Heart left ventricle (tissue), 16 donors: ENCODE measurements at regions not wholly inside any gene's neighbourhood (a gene's known extent, or its start where the extent isn't known, plus 50 kb on each side); places are given as distances from the start of the nearest gene placed in this dataset.

Experiments used
- ATAC-seq, 4 donors: fragments of 200-7000 bp; cut with Tn5 transposase; one replicate each; pipeline ENCODE4 v1.9.1; 2020 to 2022; ENCODE audit warnings: moderate library complexity in 4 of 4, mild to moderate bottlenecking in 3 of 4, moderate number of reproducible peaks in 1 of 4
- DNase-seq, 5 donors: peaks; one replicate each; pipeline ENCODE4 v3.0.0-alpha.2; 2020
- H3K27ac ChIP-seq, 12 donors: fragments of 200-600 bp; sonication (generic) in 4 of 12; one replicate each; pipeline versions ENCODE4 v1.5.0 to v1.8.0; 2016 to 2022; ENCODE audit warnings: mild to moderate bottlenecking in 2 of 12
- H3K27me3 ChIP-seq, 9 donors: fragments of 200-600 bp; sonication (generic) in 2 of 9; one replicate each; pipeline versions ENCODE4 v1.5.1 to v1.8.0; 2016 to 2022; ENCODE audit warnings: mild to moderate bottlenecking in 3 of 9
- H3K36me3 ChIP-seq, 9 donors: fragments of 200-600 bp; sonication (generic) in 2 of 9; one replicate each; pipeline versions ENCODE4 v1.5.0 to v1.8.0; 2018 to 2022; ENCODE audit warnings: mild to moderate bottlenecking in 2 of 9
- H3K4me1 ChIP-seq, 12 donors: fragments of 200-600 bp; sonication (generic) in 4 of 12; one replicate each; pipeline versions ENCODE4 v1.5.0 to v1.8.0; 2016 to 2022; ENCODE audit warnings: mild to moderate bottlenecking in 3 of 12
- H3K4me3 ChIP-seq, 12 donors: fragments of 200-600 bp; sonication (generic) in 4 of 12; one replicate each; pipeline versions ENCODE4 v1.5.0 to v1.8.0; 2017 to 2022; ENCODE audit warnings: mild to moderate bottlenecking in 9 of 12, moderate library complexity in 4 of 12
- H3K9me3 ChIP-seq, 12 donors: fragments of 200-600 bp; sonication (generic) in 4 of 12; one replicate each; pipeline versions ENCODE4 v1.5.0 to v1.8.0; 2016 to 2022; ENCODE audit warnings: mild to moderate bottlenecking in 1 of 12
- POLR2A ChIP-seq, 2 donors: fragments of 450-650 bp; IDR thresholded peaks; one replicate each; pipeline ENCODE4 v1.6.1; 2017; ENCODE audit warnings: antibody characterized with exemption in 2 of 2, mild to moderate bottlenecking in 2 of 2, moderate library complexity in 2 of 2
- WGBS, 4 donors: extraction: QIAGEN DNeasy Blood & Tissue Kit in 2 of 4; methylation state at CpG; one replicate each; pipeline versions ENCODE4 v1.1.5 to v1.1.7; 2013 to 2018; 5-methylcytosine and 5-hydroxymethylcytosine counted together
- intact Hi-C, 10 donors: fragments of 100-400 bp; cut with DNase I; formaldehyde crosslinking; loops; one replicate each; pipeline versions ENCODE4 v1.11.1 to v1.14.2; 2022
- TF ChIP-seq, protein P1 (sequence below), 12 donors: fragments of 200-600 bp; sonication (generic) in 4 of 12; IDR thresholded peaks; one replicate each; pipeline versions ENCODE4 v1.5.0 to v1.8.0; 2018 to 2022; ENCODE audit warnings: antibody characterized with exemption in 12 of 12, mild to moderate bottlenecking in 5 of 12
- donor health status: ischemic (EF 13 %, LVEDD 7.1; RV severe dilation, severe dysfunction).
- donor health status: healthy with polysubstance abuse.
- donor health status: DM: no; HTN: yes; CAD: no.
- donor health status: DM: no; HTN: no; CAD: no.
- donor health status: ischemic (EF 25% LVEDD 6.9; RV normal size, moderate dysfunction).
- donor health status: ischemic (EF 25% LVEDD 5.7; RV mildly dilated, moderate dysfunction).
- donor health status: healthy.
- donor health status: DM: yes; HTN: yes; CAD: no.
- donor health status: ischemic (EF 35%, LVEDD 5.7; RV mildly dilated, moderate dysfunction).
- donor health status: nonischemic (EF 11% LVEDD 7.7; RV severe dilation, severe dysfunction).
- donor health status: DM: yes; HTN: yes; CAD: no.
- donor health status: PGD.
- donor health status: ischemic (EF 29% LVEDD 5.4; RV normal size, mild dysfunction).
- donor health status: nonischemic (EF 23%, LVEDD 6.1; RV moderate dilation, normal function).

DNA sequence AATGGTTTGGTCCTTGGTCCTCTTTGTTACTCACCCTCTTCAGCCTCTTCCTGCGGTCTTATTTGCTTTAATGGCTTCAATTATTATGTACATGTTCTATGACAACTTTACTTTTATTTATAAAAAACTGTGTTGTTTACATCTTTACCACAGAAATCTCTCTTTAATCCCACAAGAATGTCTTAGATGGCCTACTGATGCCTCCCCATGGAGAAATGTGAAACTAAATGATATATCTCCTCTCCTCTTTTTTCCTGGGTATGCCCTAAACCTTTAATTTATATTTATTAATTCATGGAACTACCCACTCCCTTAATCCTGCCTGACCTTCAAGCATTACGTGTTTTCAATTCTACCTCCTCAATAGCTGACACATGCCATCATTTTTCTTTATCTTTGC, 573.2 kb downstream of the CENPC start:
- intact Hi-C loops = no loop called here
- ATAC-seq = no peak
- WGBS, 4 donors = 61 to 75% (median 74%) methylated on average over 2 of the region's 2 CpGs

DNA sequence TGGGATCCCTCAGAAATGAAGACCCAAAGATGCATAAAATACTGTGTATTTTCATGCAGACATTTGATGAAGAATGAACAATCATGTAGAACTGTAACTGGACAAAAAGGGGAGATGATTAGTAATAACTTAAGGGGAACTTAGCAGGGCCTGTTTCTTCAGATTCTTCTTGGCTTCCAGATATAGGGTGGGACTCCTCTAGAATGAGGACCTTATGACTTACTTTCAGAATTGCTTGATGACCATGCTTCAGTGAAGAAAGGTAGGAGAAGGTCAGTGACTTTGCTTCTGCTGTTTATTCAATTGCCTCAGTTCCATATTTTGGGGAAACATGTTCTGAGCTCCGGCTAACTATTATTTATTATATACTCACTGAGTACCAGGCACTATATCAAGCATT, 580.8 kb downstream of the CENPC start:
- DNase-seq (no peak), ATAC-seq (no peak)
- Histone ChIP-seq H3K27me3 (no peaks in the 10 kb centered on the region), H3K36me3 (no peaks in the 10 kb centered on the region), H3K4me1 (no peaks in the 10 kb centered on the region), H3K9me3 (no peaks in the 10 kb centered on the region), H3K4me3 (no peak overlapping the region), H3K27ac (no peak overlapping the region)
- WGBS, 4 donors = 70 to 82% (median 75%) methylated on average over 1 of the region's 1 CpG
- TF ChIP-seq, protein P1, sequence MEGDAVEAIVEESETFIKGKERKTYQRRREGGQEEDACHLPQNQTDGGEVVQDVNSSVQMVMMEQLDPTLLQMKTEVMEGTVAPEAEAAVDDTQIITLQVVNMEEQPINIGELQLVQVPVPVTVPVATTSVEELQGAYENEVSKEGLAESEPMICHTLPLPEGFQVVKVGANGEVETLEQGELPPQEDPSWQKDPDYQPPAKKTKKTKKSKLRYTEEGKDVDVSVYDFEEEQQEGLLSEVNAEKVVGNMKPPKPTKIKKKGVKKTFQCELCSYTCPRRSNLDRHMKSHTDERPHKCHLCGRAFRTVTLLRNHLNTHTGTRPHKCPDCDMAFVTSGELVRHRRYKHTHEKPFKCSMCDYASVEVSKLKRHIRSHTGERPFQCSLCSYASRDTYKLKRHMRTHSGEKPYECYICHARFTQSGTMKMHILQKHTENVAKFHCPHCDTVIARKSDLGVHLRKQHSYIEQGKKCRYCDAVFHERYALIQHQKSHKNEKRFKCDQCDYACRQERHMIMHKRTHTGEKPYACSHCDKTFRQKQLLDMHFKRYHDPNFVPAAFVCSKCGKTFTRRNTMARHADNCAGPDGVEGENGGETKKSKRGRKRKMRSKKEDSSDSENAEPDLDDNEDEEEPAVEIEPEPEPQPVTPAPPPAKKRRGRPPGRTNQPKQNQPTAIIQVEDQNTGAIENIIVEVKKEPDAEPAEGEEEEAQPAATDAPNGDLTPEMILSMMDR (IDR thresholded peaks at IDR 0.05) = no peak
- TF ChIP-seq POLR2A (IDR thresholded peaks at IDR 0.05) = no peak
- intact Hi-C loops = no loop called here

More for the DNA sequence above, 573.2 kb downstream of the CENPC start:
- TF ChIP-seq POLR2A (IDR thresholded peaks at IDR 0.05) = no peak
- TF ChIP-seq, protein P1 (IDR thresholded peaks at IDR 0.05) = no peak
- Histone ChIP-seq H3K27me3 (no peaks in the 10 kb centered on the region), H3K27ac (no peak overlapping the region), H3K9me3 (no peaks in the 10 kb centered on the region), H3K36me3 (no peaks in the 10 kb centered on the region), H3K4me3 (no peak overlapping the region), H3K4me1 (no peaks in the 10 kb centered on the region)
- DNase-seq = no peak

DNA sequence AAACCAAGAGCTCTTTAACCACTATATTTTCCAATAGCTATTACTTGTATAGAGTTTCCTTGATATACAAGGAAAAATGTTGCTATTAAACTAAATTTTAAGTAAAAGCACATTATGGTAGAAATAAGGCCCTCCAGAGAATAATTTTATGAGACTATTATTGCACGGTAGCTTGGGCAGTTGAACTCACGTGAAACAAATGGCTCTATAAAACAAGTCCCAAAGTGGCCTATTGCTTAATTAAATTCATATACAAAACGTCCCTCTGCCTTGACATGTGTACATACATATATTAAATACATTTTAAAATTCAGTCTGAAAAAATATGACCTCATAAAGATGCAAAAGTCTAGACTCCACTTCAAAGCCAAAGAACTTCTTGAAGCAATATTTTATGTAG, 582.2 kb downstream of the CENPC start:
- no peaks in the 10 kb centered on the region for H3K9me3 ChIP-seq
- no peak for DNase-seq
- no peaks in the 10 kb centered on the region for H3K36me3 ChIP-seq
- TF ChIP-seq, protein P1 (IDR thresholded peaks at IDR 0.05) = no peak
- no peak for TF ChIP-seq POLR2A (IDR thresholded peaks at IDR 0.05)
- no peak for ATAC-seq
- intact Hi-C loops = no loop called here
- H3K4me3 ChIP-seq = no peak overlapping the region
- 67 to 77% (median 74%) methylated on average over 3 of the region's 3 CpGs for WGBS, 4 donors
- no peaks in the 10 kb centered on the region for H3K27me3 ChIP-seq
- H3K27ac ChIP-seq = no peak overlapping the region
- no peaks in the 10 kb centered on the region for H3K4me1 ChIP-seq

GRCh38 chr4:66959207-66959606, 586.1 kb downstream of the CENPC start:
- intact Hi-C loops = no loop called here
- no peak for TF ChIP-seq POLR2A (IDR thresholded peaks at IDR 0.05)
- TF ChIP-seq, protein P1 (IDR thresholded peaks at IDR 0.05) = no peak
- ATAC-seq = no peak

More at GRCh38 chr4:66959207-66959606, 586.1 kb downstream of the CENPC start:
- WGBS, 4 donors = 89 to 93% (median 90%) methylated on average over 2 of the region's 2 CpGs
- no peak for DNase-seq
- H3K27ac ChIP-seq = no peak overlapping the region
- no peaks in the 10 kb centered on the region for H3K27me3 ChIP-seq
- H3K9me3 ChIP-seq = no peaks in the 10 kb centered on the region
- H3K4me1 ChIP-seq = no peaks in the 10 kb centered on the region
- H3K4me3 ChIP-seq = no peak overlapping the region
- no peaks in the 10 kb centered on the region for H3K36me3 ChIP-seq
